C4-2B (cell line): ENCODE measurements at regions not wholly inside any gene's neighbourhood (a gene's known extent, or its start where the extent isn't known, plus 50 kb on each side); places are given as distances from the start of the nearest gene placed in this dataset.

ENCODE experiments used
- ZFX ChIP-seq: fragments of 450-650 bp; IDR thresholded peaks from 2 replicates; pipeline ENCODE4 v1.6.1; 2017
- TF ChIP-seq, protein P1 (sequence below): fragments of 450-650 bp; conservative IDR thresholded peaks from 2 replicates; pipeline ENCODE4 v1.5.1; 2017; ENCODE audit warnings: mild to moderate bottlenecking

DNA sequence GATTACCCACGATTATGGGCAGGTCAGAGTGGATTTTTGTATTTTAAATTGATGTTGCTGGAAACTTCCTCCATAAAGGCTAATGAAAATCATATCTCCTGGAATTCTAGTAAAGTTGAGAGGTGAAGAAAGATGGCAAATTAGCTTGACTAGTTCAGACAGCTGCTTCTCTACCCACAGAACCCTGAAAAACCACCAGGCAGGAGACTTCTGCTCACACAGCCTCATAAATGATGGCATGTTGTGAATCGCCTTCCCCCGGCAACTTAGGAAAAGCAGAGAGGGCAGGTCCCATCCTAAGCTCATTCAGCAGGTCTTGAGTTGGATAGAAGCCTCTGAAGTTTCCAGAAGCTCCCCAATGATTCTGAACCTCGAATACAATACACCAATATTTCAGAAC lies 87.6 kb upstream of the SLC7A1 start:
- TF ChIP-seq, protein P1, sequence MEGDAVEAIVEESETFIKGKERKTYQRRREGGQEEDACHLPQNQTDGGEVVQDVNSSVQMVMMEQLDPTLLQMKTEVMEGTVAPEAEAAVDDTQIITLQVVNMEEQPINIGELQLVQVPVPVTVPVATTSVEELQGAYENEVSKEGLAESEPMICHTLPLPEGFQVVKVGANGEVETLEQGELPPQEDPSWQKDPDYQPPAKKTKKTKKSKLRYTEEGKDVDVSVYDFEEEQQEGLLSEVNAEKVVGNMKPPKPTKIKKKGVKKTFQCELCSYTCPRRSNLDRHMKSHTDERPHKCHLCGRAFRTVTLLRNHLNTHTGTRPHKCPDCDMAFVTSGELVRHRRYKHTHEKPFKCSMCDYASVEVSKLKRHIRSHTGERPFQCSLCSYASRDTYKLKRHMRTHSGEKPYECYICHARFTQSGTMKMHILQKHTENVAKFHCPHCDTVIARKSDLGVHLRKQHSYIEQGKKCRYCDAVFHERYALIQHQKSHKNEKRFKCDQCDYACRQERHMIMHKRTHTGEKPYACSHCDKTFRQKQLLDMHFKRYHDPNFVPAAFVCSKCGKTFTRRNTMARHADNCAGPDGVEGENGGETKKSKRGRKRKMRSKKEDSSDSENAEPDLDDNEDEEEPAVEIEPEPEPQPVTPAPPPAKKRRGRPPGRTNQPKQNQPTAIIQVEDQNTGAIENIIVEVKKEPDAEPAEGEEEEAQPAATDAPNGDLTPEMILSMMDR, result no peak
- TF ChIP-seq ZFX, result no peak
